Hematopoietic multipotent progenitor cell treated with erythropoietin and hydrocortisone succinate and interleukin-3 and kit ligand, for 17 days (in vitro differentiated cells): ENCODE measurements at regions not wholly inside any gene's neighbourhood (a gene's known extent, or its start where the extent isn't known, plus 50 kb on each side); places are given as distances from the start of the nearest gene placed in this dataset.

Source experiments
- DNase-seq: peaks from one replicate; pipeline ENCODE4 v3.0.0-alpha.2; 2015; ENCODE audit warnings: low spot score

DNA sequence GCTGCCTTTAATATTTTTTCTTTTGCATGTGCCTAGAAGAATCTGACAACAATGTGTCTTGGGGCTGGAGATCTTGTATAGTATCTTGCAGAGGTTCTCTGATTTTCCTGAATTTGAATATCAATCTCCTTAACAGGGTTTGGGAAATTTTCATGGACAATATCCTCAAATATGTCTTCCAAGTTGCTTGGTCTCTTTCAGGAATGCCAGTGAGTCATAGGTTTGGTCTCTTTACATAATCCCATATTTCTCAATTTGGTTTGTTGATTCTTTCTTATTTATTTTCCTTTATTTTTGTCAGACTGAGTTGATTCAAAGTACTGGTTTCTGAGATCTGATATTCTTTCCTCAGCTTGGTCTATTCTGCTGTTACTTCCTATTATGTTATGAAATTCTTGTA, 208.7 kb upstream of the GLI3 start:
- no peak for DNase-seq

- no peak for DNase-seq
These were observed 203.9 kb upstream of the GLI3 start for GRCh38 chr7:42440951-42441350.

- DNase-seq: no peak
These were observed 195.6 kb upstream of the GLI3 start for GRCh38 chr7:42432644-42433043.

GRCh38 chr7:42431873-42432272, 194.9 kb upstream of the GLI3 start:
- no peak for DNase-seq

DNA sequence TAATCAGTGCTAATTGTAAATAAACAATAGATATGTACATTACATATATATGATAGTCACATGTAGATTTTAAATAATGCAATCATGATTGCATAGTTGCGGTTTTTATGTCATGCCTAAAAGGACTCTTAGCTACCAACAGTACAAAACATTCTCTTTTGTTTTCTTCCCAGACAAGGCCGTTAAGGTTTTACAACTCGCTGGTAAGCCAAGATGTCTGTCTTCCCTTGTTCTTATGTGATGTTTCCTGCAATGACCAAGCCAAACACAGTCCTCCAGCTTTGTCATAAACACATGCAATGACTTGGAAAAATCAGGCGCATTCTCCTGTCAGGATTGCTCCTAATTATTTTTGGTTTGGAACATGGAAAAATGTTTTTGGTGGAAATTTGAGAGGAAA, 192.3 kb upstream of the GLI3 start:
- no peak for DNase-seq

DNA sequence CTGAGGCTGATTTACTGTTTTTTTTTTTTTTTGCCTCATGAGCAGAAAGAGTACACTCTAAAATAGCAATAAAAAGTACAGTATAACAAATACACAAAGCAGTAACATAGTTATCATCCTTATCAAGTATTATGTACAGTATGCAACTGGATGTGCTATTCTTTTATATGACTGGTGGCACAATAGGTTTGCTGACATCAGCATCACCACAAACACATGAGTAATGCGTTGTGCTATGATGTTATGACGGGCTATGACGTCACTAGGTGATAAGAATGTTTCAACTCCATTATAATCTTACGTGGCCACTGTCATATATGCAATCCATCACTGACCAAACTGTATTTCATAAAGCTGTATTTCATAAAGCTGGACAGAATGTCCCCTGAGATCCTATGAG, 189.2 kb upstream of the GLI3 start:
- no peak for DNase-seq

DNA sequence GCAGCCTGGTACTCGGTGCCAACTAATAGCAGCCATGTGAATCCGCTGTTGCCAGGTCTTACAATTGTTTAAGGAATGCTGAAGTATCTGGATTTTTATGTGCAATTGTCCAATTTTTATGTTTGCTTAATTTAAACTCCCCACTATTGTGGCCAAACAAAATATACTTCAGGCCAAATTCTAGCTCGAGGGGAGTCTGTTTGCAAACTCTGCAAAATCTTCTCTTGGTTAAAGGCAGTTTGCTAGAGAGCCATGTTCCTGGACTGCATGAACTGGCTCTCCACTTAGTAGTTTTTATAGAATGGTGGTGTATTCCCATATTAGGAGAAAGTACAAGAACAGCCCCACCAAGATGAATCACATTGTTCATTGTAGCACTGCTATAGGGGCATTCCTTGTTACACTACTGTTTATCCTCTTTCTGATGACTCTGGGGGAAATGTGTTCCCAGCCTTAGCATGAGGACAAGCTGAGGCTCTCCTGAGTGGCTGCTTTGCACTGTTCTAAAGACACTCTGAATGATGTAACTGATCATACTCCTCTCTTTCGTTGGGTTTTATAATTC, 178.0 kb upstream of the GLI3 start:
- DNase-seq: no peak

DNA sequence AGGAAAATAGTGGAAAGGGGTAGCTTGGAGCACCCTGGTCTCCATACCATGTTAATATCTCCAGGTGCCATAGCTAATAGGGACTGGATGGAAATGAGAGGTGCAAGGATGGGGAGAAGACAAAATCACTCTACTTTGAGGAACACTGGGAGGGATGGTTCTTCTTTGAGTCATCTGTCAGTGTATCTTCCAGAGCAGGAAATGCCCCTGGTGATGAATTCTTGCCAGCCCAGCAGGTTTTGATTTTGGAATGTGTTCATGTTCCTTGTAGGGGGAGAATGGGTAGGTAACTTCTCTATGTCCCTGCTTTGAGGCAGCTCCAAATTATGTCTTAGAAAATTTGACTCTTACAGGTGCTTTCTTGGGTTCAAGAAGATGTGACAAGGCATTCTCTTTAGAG, 177.0 kb upstream of the GLI3 start:
- DNase-seq: no peak

DNA sequence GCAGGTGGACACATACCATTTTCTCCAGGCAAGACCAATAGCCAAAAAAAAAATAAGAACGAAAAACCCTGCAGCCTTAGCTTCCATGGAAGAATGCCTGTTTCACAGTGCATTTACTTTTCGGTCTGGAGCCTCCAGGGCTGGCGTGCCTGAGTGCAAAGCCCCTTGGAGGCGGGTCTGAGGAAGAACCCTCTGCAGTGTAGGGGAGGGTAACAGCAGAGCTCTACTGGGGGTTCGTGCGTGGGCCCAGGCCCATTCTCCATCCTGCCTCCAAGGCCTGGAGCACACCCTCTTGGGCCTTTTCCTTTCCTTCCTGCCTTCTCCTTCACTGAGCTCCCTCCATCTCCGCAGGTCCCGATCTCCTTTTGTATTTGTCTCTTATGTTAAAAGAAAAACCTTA, 172.3 kb upstream of the GLI3 start:
- no peak for DNase-seq

- DNase-seq: no peak
These were observed 170.8 kb upstream of the GLI3 start for GRCh38 chr7:42407833-42408232.

DNA sequence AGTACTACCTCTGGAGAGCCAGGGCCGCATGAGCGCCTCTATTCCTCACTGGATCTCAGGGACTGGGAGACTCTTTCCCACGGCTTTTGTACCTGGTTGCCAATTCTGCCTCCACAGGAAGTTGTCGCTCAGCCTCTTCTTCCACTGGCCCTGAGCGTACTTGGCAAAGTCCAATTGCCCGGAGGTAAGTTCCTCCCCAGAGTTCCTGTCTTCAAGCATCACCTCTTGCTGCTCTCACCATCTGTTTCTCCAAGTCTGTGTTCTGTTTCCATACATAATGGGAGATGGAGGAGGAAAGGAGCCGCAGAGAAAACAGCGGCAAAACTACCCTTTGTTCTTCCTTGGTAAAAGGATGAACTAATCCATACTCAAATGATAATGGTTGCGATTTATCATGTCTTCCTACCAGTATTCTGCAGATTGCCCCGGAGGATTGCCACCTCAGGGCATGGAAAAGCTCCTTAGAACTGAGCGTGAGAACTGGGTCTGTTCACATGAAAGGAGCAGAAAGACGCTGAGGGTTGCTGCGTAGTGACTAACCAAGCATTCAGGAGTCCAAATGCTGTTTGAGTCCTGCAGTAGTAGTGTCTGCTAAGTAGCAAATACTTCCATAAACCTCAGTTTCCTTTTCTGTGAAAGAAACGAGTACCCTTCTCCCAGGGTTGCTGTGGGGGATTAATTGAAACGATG, 170.2 kb upstream of the GLI3 start:
- DNase-seq: no peak

DNA sequence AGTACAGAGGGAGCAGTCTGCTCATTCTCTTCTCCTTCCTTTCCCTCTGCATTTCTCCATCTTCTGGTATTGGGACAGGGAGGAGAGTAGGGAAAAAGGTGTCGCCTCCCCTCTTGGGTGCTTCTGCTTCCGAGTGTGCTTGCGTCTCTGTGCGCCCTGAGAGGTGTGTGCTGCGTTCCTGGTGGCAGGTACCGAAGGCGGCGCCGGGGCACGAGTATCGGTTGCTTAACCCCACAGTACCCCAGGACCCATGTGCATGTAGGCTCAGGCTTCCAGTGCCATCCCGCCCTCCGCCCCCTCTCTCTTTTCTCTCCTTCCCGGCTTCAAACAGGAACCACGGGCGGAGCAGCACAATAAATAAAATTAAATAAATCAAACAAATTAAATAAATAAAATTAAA, 169.3 kb upstream of the GLI3 start:
- no peak for DNase-seq

DNA sequence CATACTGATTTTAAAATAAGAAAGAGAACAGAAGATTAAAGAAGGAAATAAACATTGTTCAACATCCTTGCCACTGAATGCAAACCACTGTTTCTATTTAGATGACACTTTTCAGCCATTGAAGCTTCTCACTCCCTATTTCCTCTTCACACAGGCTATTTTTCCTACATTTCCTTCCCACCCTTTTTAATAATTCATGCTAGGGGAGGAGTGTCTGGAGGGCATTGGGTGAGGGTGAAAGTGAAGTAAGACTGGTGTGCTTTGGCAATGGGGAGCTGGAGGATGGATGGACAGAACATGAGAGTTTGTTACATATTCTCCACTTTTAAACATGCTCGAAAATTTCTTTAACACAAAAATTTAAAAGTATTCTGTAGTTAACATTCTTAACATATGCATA, 168.8 kb upstream of the GLI3 start:
- DNase-seq: no peak

DNA sequence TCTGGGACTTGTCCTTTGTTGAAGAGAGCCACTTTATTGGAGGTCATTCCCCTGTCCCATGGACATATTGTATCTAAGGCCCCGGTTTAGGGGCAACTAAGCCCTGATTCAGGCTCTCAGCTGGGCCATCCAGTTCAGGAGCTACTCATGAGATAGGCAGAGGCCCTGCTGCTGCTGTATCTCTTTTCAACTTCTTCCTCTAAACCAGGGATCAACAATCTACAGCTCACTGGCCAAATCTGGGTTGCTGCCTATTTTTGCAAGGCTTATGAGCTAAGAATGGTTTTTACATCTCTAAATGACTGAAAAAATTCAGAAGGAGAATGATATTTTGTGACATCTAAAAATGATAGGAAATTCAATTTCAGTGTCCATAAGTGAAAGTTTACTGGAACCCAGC, 166.8 kb upstream of the GLI3 start:
- DNase-seq: no peak

GRCh38 chr7:42400961-42401360, 164.0 kb upstream of the GLI3 start:
- no peak for DNase-seq

- DNase-seq: no peak
These were observed 163.3 kb upstream of the GLI3 start for GRCh38 chr7:42400211-42400772.

DNA sequence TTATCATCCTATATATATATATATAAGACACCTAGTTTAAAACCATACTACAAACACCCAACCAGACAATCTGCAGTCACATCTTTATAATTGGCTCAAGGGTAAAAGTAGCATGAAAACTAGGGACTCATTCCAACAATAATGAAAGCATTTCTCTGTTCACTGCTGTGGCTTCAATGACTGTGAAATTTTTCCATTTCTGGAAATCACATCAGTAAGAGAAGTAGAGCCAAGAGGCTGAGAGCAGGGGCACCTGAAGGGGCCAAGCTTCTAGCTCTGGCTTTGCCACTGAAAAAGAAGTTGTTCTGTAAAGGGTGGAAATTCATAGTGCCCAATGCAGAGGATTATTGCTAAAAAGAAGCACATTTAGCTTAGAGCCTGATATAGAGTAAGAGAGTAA, 158.6 kb upstream of the GLI3 start:
- DNase-seq: no peak

GRCh38 chr7:42392826-42393225, 155.8 kb upstream of the GLI3 start:
- no peak for DNase-seq

DNA sequence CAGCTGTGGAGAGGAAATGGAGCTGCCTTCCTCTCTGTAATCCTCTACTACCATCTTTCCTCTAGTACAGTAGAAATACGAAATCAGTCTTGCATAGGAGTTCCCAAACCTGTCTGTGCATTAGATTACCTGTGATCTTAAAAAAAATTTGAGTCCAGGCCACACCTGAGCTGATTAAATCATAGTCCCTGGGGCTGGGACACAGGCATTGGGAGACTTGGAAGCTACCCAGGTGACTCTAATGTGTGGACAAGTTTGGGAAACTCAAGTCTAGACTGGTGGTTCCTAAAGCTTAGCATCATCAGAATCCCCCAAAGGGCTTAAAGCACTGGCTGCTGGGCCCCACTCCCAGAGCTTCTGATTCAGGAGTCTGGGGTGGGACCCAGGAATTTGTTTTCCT, 152.7 kb upstream of the GLI3 start:
- DNase-seq: no peak

DNA sequence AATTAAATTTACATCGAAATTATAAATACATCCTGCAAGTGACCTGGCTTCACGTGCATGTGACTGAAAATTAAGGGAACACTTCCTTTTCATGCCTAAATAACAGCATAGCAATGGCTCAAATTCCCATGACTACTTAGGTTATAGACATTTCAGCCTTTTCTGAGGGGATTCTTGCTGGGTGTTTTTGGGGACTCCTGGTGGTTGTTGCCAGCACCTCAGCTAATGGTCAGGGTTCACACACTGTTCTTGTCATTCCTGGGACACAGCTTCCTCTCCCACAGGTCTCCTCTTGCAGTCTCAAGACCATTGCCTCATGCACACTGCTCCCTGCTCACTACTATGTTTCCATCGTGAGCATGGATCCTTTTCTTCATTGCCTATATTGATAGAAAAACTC, 148.9 kb upstream of the GLI3 start:
- DNase-seq: no peak

GRCh38 chr7:42381161-42381560, 144.2 kb upstream of the GLI3 start:
- no peak for DNase-seq

DNA sequence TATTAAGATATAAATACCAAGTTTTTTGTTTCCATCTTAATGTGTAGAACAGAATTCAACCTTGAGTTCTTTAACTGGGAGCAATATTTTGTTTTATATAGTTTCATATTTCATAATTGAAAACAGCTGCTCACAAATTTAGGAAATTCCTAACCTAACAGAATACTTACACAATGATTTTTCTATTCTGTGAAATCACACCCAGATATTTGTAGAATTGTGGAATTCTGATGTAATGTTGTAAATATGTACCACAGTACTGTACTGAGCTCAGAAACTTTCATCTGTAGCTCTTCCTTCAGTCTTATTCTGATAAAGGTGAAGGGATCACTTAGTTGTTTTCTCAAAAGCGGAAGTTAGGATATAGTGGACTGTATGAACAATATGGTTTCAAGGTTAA, 143.4 kb upstream of the GLI3 start:
- no peak for DNase-seq

DNA sequence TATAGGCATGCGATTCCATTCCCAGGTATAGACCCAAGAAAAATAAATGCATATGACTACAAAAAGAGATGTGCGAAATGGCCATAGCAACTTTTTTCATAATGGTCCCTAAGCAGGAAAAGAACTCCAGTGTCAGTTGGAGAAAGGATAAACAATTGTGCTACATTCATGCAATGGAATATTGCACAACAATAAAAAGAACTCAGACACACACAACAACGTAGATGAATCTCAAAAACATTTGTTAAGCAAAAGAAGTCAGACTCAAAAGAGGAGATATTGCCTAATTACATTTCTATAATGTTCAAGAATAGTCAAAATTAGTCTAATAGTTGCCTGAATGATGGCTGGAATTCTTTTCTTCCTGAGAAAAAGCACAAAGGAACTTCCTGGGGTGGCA, 141.1 kb upstream of the GLI3 start:
- no peak for DNase-seq

- no peak for DNase-seq
These were observed 136.3 kb upstream of the GLI3 start for GRCh38 chr7:42373285-42373684.
